Activated naive CD4-positive, alpha-beta T cell treated with anti-CD3 and anti-CD28 coated beads, Interleukin-2, amount 10 ng/mL, durations not matched to agents 7 days and 5 days (primary cell): ENCODE measurements at regions not wholly inside any gene's neighbourhood (a gene's known extent, or its start where the extent isn't known, plus 50 kb on each side); places are given as distances from the start of the nearest gene placed in this dataset.

Experiments used
- CTCF ChIA-PET: fragments of 350-600 bp; sonication (Branson Sonifier 250); formaldehyde crosslinking; loops from one replicate; lab custom pipeline; 2021; ENCODE audit warnings: antibody characterized with exemption; lab: Charles Lee
- DNase-seq: peaks from one replicate; pipeline ENCODE4 v3.0.0-alpha.2; 2020
- H3K27ac Mint-ChIP-seq: one replicate; pipeline ENCODE4 v1.8.0; 2021; ENCODE audit warnings: mild to moderate bottlenecking, moderate library complexity, mixed read lengths
- H3K27me3 Mint-ChIP-seq: one replicate; pipeline ENCODE4 v1.8.0; 2021; ENCODE audit warnings: mild to moderate bottlenecking, mixed read lengths
- H3K36me3 Mint-ChIP-seq: one replicate; pipeline ENCODE4 v1.8.0; 2021; ENCODE audit warnings: mixed read lengths
- H3K4me1 Mint-ChIP-seq: one replicate; pipeline ENCODE4 v1.8.0; 2021; ENCODE audit warnings: mixed read lengths
- H3K4me3 Mint-ChIP-seq: one replicate; pipeline ENCODE4 v1.8.0; 2021; ENCODE audit warnings: mild to moderate bottlenecking, moderate library complexity, mixed read lengths
- H3K9me3 Mint-ChIP-seq: one replicate; pipeline ENCODE4 v1.8.0; 2021; ENCODE audit warnings: mixed read lengths

- Mint-ChIP-seq H3K27ac (no peak overlapping the region), H3K9me3 (no peaks in the 10 kb centered on the region), H3K4me3 (no peak overlapping the region), H3K4me1 (no peaks in the 10 kb centered on the region), H3K36me3 (no peaks in the 10 kb centered on the region), H3K27me3 (peaks cover 19% of the 10 kb centered on the region)
- CTCF ChIA-PET = no interaction called here
- no peak for DNase-seq
These were observed 124.4 kb upstream of the FOXB1 start for GRCh38 chr15:59879506-59880265.

- CTCF ChIA-PET = interaction anchor here (1.7 kb wide), 1 partner anchor 151 kb away, joined by 3 read pairs; no protein-coding TSS in a partner anchor
- Mint-ChIP-seq H3K4me3 (no peak overlapping the region), H3K9me3 (no peaks in the 10 kb centered on the region), H3K36me3 (no peaks in the 10 kb centered on the region), H3K27me3 (peaks cover 24% of the 10 kb centered on the region), H3K27ac (no peak overlapping the region), H3K4me1 (no peaks in the 10 kb centered on the region)
- no peak for DNase-seq
These were observed 128.0 kb upstream of the FOXB1 start for GRCh38 chr15:59876140-59876539.

- Mint-ChIP-seq H3K36me3 (no peaks in the 10 kb centered on the region), H3K4me3 (no peak overlapping the region), H3K27ac (no peak overlapping the region), H3K27me3 (peaks cover 25% of the 10 kb centered on the region), H3K9me3 (no peaks in the 10 kb centered on the region), H3K4me1 (no peaks in the 10 kb centered on the region)
- CTCF ChIA-PET = no interaction called here
- no peak for DNase-seq
These were observed 130.4 kb upstream of the FOXB1 start for GRCh38 chr15:59873644-59874272.

- Mint-ChIP-seq H3K9me3 (no peaks in the 10 kb centered on the region), H3K27ac (no peak overlapping the region), H3K4me1 (no peaks in the 10 kb centered on the region), H3K36me3 (no peaks in the 10 kb centered on the region), H3K4me3 (no peak overlapping the region), H3K27me3 (peaks cover 28% of the 10 kb centered on the region)
- no peak for DNase-seq
- CTCF ChIA-PET = no interaction called here
These were observed 136.8 kb upstream of the FOXB1 start for GRCh38 chr15:59867086-59867855.

- Mint-ChIP-seq H3K27ac (no peak overlapping the region), H3K4me1 (no peaks in the 10 kb centered on the region), H3K27me3 (peaks cover 31% of the 10 kb centered on the region), H3K4me3 (no peak overlapping the region), H3K36me3 (no peaks in the 10 kb centered on the region), H3K9me3 (no peaks in the 10 kb centered on the region)
- no peak for DNase-seq
- CTCF ChIA-PET = no interaction called here
These were observed 137.5 kb upstream of the FOXB1 start for GRCh38 chr15:59866642-59867041.

GRCh38 chr15:59862191-59863155 is 141.6 kb upstream of the FOXB1 start:
- DNase-seq = no peak
- CTCF ChIA-PET = interaction anchor here (1.1 kb wide), 1 partner anchor 13 kb away, joined by 3 read pairs; no protein-coding TSS in a partner anchor
- Mint-ChIP-seq H3K27ac (no peak overlapping the region), H3K4me3 (no peak overlapping the region), H3K36me3 (no peaks in the 10 kb centered on the region), H3K9me3 (no peaks in the 10 kb centered on the region), H3K27me3 (peaks cover 39% of the 10 kb centered on the region), H3K4me1 (no peaks in the 10 kb centered on the region)

- Mint-ChIP-seq H3K27ac (no peak overlapping the region), H3K4me3 (no peak overlapping the region), H3K36me3 (no peaks in the 10 kb centered on the region), H3K9me3 (no peaks in the 10 kb centered on the region), H3K27me3 (peaks cover 38% of the 10 kb centered on the region), H3K4me1 (no peaks in the 10 kb centered on the region)
- CTCF ChIA-PET = no interaction called here
- no peak for DNase-seq
These were observed 156.1 kb upstream of the FOXB1 start for GRCh38 chr15:59847968-59848367.

- no peaks in the 10 kb centered on the region for H3K9me3 Mint-ChIP-seq
- H3K27me3 Mint-ChIP-seq = peaks cover 42% of the 10 kb centered on the region
- no peak for DNase-seq
- no peak overlapping the region for H3K4me3 Mint-ChIP-seq
- H3K4me1 Mint-ChIP-seq = peaks cover 1% of the 10 kb centered on the region
- no peak overlapping the region for H3K27ac Mint-ChIP-seq
- CTCF ChIA-PET = no interaction called here
- H3K36me3 Mint-ChIP-seq = no peaks in the 10 kb centered on the region
These were observed 156.9 kb upstream of the BNIP2 start for GRCh38 chr15:59845942-59846499.

- H3K4me3 Mint-ChIP-seq = no peak overlapping the region
- no peak overlapping the region for H3K27ac Mint-ChIP-seq
- no peak for DNase-seq
- peaks cover 27% of the 10 kb centered on the region for H3K27me3 Mint-ChIP-seq
- peaks cover 18% of the 10 kb centered on the region for H3K4me1 Mint-ChIP-seq
- no peaks in the 10 kb centered on the region for H3K9me3 Mint-ChIP-seq
- no peaks in the 10 kb centered on the region for H3K36me3 Mint-ChIP-seq
- CTCF ChIA-PET = no interaction called here
These were observed 154.5 kb upstream of the BNIP2 start for GRCh38 chr15:59843609-59844008.

GRCh38 chr15:59841036-59841435 is 151.9 kb upstream of the BNIP2 start:
- H3K4me1 Mint-ChIP-seq = peaks cover 41% of the 10 kb centered on the region
- H3K27me3 Mint-ChIP-seq = peaks cover 24% of the 10 kb centered on the region
- CTCF ChIA-PET = no interaction called here
- H3K36me3 Mint-ChIP-seq = no peaks in the 10 kb centered on the region
- no peak for DNase-seq
- H3K9me3 Mint-ChIP-seq = no peaks in the 10 kb centered on the region
- H3K27ac Mint-ChIP-seq = no peak overlapping the region
- H3K4me3 Mint-ChIP-seq = no peak overlapping the region

GRCh38 chr15:59839906-59840305 is 150.8 kb upstream of the BNIP2 start:
- CTCF ChIA-PET = interaction anchor here (1.1 kb wide), 1 partner anchor 9 kb away, joined by 3 read pairs; no protein-coding TSS in a partner anchor
- DNase-seq = no peak
- peaks cover 53% of the 10 kb centered on the region for H3K4me1 Mint-ChIP-seq
- no peaks in the 10 kb centered on the region for H3K9me3 Mint-ChIP-seq
- H3K36me3 Mint-ChIP-seq = no peaks in the 10 kb centered on the region
- no peak overlapping the region for H3K4me3 Mint-ChIP-seq
- peaks cover 17% of the 10 kb centered on the region for H3K27me3 Mint-ChIP-seq
- H3K27ac Mint-ChIP-seq = no peak overlapping the region

GRCh38 chr15:59838900-59839299 is 149.8 kb upstream of the BNIP2 start:
- DNase-seq = no peak
- H3K9me3 Mint-ChIP-seq = no peaks in the 10 kb centered on the region
- peak overlapping the region; percentile 26 for H3K4me3 Mint-ChIP-seq
- peaks cover 63% of the 10 kb centered on the region for H3K4me1 Mint-ChIP-seq
- CTCF ChIA-PET = no interaction called here
- H3K36me3 Mint-ChIP-seq = no peaks in the 10 kb centered on the region
- H3K27ac Mint-ChIP-seq = peak overlapping the region; percentile 83
- peaks cover 15% of the 10 kb centered on the region for H3K27me3 Mint-ChIP-seq

GRCh38 chr15:59835776-59836175 is 146.7 kb upstream of the BNIP2 start:
- Mint-ChIP-seq H3K4me1 (peaks cover 66% of the 10 kb centered on the region), H3K9me3 (no peaks in the 10 kb centered on the region), H3K27me3 (peaks cover 5% of the 10 kb centered on the region), H3K36me3 (no peaks in the 10 kb centered on the region), H3K4me3 (no peak overlapping the region), H3K27ac (no peak overlapping the region)
- no peak for DNase-seq
- CTCF ChIA-PET = interaction anchor here (1.2 kb wide), 1 partner anchor 88 kb away, joined by 3 read pairs; no protein-coding TSS in a partner anchor
